GM12873 (cell line): ENCODE measurements at regions not wholly inside any gene's neighbourhood (a gene's known extent, or its start where the extent isn't known, plus 50 kb on each side); places are given as distances from the start of the nearest gene placed in this dataset.

Source experiments
- CTCF ChIP-seq: IDR thresholded peaks from 2 replicates; pipeline ENCODE4 v1.5.1; 2012; ENCODE audit warnings: low read depth, mild to moderate bottlenecking, moderate library complexity, low read length, control low read depth; ENCODE audit not compliant: insufficient read depth; ENCODE audit errors: missing control alignments

- TF ChIP-seq CTCF: no peak
These were observed 284.4 kb downstream of the ZEB1 start for GRCh38 chr10:31603235-31604087.

DNA sequence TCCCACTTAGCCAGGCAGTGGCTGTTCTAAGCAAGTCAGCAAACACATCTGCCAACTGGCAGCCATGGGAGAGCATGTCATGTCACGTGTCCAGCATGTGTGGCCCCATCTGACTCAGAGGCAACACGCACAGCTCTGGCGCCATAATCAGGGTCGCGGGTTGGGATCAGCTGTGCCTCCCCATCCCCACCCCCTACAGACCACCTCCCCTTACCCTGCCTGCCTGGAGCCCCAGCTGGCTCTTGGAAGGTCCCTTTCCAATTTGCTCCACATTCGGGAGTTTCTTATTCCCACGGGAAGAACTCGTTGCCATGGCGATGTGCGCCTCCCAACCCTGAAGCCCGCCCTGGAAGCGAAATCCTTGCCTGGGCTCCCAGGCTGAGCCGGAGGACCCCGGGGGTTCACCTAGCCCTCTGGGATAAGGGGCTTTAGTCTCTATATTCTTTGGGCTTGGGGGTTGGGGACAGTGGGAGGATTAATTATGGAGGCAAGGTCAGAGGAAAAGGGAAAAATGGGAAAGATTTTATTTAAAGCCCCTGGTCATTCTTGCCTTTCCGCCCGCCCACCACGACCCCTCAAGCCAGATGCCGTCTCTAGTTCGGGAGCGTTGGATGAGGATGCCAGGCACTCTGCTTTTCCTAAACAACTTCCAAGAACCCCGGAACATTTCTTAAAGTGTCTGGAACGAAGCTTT is 283.7 kb downstream of the ZEB1 start:
- TF ChIP-seq CTCF: no peak

DNA sequence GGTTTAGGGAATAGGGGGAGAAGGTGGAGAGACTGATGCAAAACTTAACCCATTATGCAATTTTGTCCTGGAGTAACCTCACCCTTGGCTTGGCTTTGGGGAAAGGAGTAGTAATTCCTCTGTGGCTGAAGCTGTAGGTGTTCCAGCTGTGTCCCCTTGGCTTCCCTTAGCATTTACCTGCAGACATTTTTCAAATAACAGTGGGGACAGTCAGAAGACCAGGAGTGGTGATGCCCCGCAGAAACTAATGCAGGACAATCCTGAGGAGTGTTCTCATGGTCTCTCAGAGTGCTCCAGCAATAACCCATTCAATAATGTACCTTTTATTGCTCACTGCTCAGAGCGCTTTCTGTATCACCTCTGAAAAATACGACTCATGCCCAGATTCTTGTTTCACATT is 282.1 kb downstream of the ZEB1 start:
- no peak for TF ChIP-seq CTCF

GRCh38 chr10:31599626-31600504 is 280.8 kb downstream of the ZEB1 start:
- TF ChIP-seq CTCF: no peak

DNA sequence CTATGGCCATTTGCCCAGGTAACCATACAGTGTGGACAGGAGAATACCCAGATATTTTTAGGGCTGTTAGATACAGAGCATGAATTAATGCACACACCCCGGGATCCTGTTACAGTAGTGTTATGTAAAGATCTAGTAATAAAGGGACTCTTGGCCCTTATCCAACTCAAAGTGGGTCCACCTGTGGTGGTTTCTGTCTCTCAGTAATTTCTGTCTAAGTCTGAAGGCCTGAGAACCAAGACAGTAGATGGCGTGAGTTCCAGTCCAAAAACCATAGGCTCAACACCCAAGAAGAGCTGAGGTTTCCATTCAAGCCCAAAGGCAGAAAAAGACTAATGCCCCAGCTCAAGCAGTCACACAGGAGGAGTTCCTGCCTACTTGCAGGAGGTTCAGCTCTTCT is 277.7 kb downstream of the ZEB1 start:
- no peak for TF ChIP-seq CTCF

DNA sequence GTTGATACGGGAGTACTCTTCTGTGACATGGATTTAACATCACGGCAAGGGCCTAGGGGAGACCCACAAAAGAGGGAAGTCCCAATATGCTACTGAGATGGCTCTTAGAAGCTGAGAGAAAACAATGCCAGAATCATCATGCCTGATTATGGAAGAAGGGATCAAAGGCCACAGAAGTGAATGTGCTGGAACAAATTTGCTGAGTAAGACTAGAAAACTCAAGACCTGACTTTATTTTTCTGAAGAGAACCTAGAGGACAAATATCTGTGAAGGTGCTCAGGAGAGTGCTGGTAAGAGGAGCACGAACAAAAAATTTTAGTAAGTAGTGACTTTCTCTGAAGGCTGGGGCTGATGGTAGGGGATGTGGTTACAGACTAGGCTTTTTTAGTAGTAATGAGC is 277.0 kb downstream of the ZEB1 start:
- TF ChIP-seq CTCF: no peak
